ENCODE measurements at regions not wholly inside any gene's neighbourhood (a gene's known extent, or its start where the extent isn't known, plus 50 kb on each side); places are given as distances from the start of the nearest gene placed in this dataset.

GRCh38 chr20:60144404-60144803 lies 186.2 kb downstream of the CDH26 start:
- Histone ChIP-seq H3K36me3 (ENCODE audit: control insufficient read depth, insufficient read depth, low read length) (no peaks in the 10 kb centered on the region), H3K4me3 (ENCODE audit: low read depth, low read length) (no peak overlapping the region), H3K27me3 (ENCODE audit: control insufficient read depth, insufficient read depth, low read length) (no peaks in the 10 kb centered on the region; the same call in 1 of the 2 replicates)
- ChIA-PET POLR2A (no interaction called here), CTCF (no interaction called here)
- no peak for DNase-seq (ENCODE audit: low read depth)
- TF ChIP-seq, protein P1, sequence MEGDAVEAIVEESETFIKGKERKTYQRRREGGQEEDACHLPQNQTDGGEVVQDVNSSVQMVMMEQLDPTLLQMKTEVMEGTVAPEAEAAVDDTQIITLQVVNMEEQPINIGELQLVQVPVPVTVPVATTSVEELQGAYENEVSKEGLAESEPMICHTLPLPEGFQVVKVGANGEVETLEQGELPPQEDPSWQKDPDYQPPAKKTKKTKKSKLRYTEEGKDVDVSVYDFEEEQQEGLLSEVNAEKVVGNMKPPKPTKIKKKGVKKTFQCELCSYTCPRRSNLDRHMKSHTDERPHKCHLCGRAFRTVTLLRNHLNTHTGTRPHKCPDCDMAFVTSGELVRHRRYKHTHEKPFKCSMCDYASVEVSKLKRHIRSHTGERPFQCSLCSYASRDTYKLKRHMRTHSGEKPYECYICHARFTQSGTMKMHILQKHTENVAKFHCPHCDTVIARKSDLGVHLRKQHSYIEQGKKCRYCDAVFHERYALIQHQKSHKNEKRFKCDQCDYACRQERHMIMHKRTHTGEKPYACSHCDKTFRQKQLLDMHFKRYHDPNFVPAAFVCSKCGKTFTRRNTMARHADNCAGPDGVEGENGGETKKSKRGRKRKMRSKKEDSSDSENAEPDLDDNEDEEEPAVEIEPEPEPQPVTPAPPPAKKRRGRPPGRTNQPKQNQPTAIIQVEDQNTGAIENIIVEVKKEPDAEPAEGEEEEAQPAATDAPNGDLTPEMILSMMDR (IDR thresholded peaks at IDR 0.05; ENCODE audit: insufficient read depth, low read depth, low read length) = no peak

- TF ChIP-seq, protein P1 (IDR thresholded peaks at IDR 0.05; ENCODE audit: insufficient read depth, low read depth, low read length) = no peak
- DNase-seq (ENCODE audit: low read depth) = no peak
- Histone ChIP-seq H3K27me3 (ENCODE audit: control insufficient read depth, insufficient read depth, low read length) (no peaks in the 10 kb centered on the region; the same call in 1 of the 2 replicates), H3K4me3 (ENCODE audit: low read depth, low read length) (no peak overlapping the region), H3K36me3 (ENCODE audit: control insufficient read depth, insufficient read depth, low read length) (no peaks in the 10 kb centered on the region)
- CTCF ChIA-PET = no interaction called here
- POLR2A ChIA-PET = no interaction called here
Observed at GRCh38 chr20:60144974-60145527, 186.8 kb downstream of the CDH26 start.

- ChIA-PET CTCF (interaction anchor here (0.6 to 1.0 kb wide), 2 partner anchors 9 to 577 kb away, joined by 3 read pairs; no protein-coding TSS in a partner anchor), POLR2A (no interaction called here)
- TF ChIP-seq, protein P1 (IDR thresholded peaks at IDR 0.05; ENCODE audit: insufficient read depth, low read depth, low read length) = no peak
- Histone ChIP-seq H3K27me3 (ENCODE audit: control insufficient read depth, insufficient read depth, low read length) (no peaks in the 10 kb centered on the region), H3K36me3 (ENCODE audit: control insufficient read depth, insufficient read depth, low read length) (no peaks in the 10 kb centered on the region), H3K4me3 (ENCODE audit: low read depth, low read length) (no peak overlapping the region)
- no peak for DNase-seq (ENCODE audit: low read depth)
Observed at GRCh38 chr20:60147004-60147403, 188.8 kb downstream of the CDH26 start.

DNA sequence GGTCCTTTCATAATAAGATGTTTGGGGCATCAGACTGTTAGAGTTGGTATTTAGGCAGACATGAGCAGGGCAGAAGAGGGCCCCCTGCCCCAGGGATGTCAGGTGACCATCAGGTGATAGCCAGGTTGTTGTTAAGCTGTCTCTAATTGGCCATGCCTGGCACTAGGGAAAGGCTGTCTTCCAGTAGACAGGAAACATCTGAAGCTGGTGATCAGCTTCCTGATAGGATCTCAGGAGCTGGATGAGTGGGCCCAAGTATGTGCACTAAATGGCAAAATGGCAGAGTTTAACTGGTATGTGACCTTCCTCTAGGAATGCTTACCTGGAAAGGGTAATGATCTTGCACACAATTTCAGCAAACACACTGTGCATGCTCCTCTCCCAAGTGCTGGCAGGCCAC lies 190.7 kb downstream of the CDH26 start:
- POLR2A ChIA-PET = no interaction called here
- CTCF ChIA-PET = no interaction called here
- H3K4me3 ChIP-seq (ENCODE audit: low read depth, low read length) = no peak overlapping the region
- no peaks in the 10 kb centered on the region for H3K36me3 ChIP-seq (ENCODE audit: control insufficient read depth, insufficient read depth, low read length)
- DNase-seq (ENCODE audit: low read depth) = no peak
- no peaks in the 10 kb centered on the region for H3K27me3 ChIP-seq (ENCODE audit: control insufficient read depth, insufficient read depth, low read length)
- TF ChIP-seq, protein P1 (IDR thresholded peaks at IDR 0.05; ENCODE audit: insufficient read depth, low read depth, low read length) = no peak

- DNase-seq (ENCODE audit: low read depth) = no peak
- H3K36me3 ChIP-seq (ENCODE audit: control insufficient read depth, insufficient read depth, low read length) = no peaks in the 10 kb centered on the region
- ChIA-PET POLR2A (no interaction called here), CTCF (no interaction called here)
- H3K4me3 ChIP-seq (ENCODE audit: low read depth, low read length) = no peak overlapping the region
- TF ChIP-seq, protein P1 (IDR thresholded peaks at IDR 0.05; ENCODE audit: insufficient read depth, low read depth, low read length) = no peak
- H3K27me3 ChIP-seq (ENCODE audit: control insufficient read depth, insufficient read depth, low read length) = no peaks in the 10 kb centered on the region
Observed at GRCh38 chr20:60152792-60153191, 194.6 kb downstream of the CDH26 start.
